HepG2 (cell line): ENCODE measurements at regions not wholly inside any gene's neighbourhood (a gene's known extent, or its start where the extent isn't known, plus 50 kb on each side); places are given as distances from the start of the nearest gene placed in this dataset.

Experiments
- BCL3 ChIP-seq: sonication (generic); formaldehyde crosslinking; IDR thresholded peaks from 2 replicates; pipeline ENCODE4 v1.5.1; 2020; ENCODE audit warnings: mild to moderate bottlenecking, missing genetic modification reagents, moderate library complexity
- CENPT ChIP-seq: sonication (generic); formaldehyde crosslinking; IDR thresholded peaks from 2 replicates; pipeline ENCODE4 v1.8.0; 2022; ENCODE audit warnings: low read depth, mild to moderate bottlenecking, moderate library complexity, missing genetic modification reagents
- GLMP ChIP-seq: sonication (generic); formaldehyde crosslinking; IDR thresholded peaks from 2 replicates; pipeline ENCODE4 v1.9.0; 2021; ENCODE audit warnings: missing genetic modification reagents, mild to moderate bottlenecking, borderline replicate concordance
- ISL2 ChIP-seq: sonication (generic); formaldehyde crosslinking; IDR thresholded peaks from 2 replicates; pipeline ENCODE4 v1.5.0; 2020; ENCODE audit warnings: missing genetic modification reagents
- MED13 ChIP-seq: sonication (generic); formaldehyde crosslinking; IDR thresholded peaks from 2 replicates; pipeline ENCODE4 v1.5.0; 2020; ENCODE audit warnings: missing genetic modification reagents
- NCOA1 ChIP-seq: sonication (generic); formaldehyde crosslinking; IDR thresholded peaks from 2 replicates; pipeline ENCODE4 v1.9.0; 2021; ENCODE audit warnings: missing genetic modification reagents
- NR0B2 ChIP-seq: sonication (generic); formaldehyde crosslinking; IDR thresholded peaks from 2 replicates; pipeline ENCODE4 v1.4.0; 2020; ENCODE audit warnings: mild to moderate bottlenecking, missing genetic modification reagents
- YY1 ChIP-seq: IDR thresholded peaks from 2 replicates; pipeline ENCODE4 v1.6.1; 2011; ENCODE audit warnings: low read length, low read depth, moderate library complexity, mild to moderate bottlenecking; ENCODE audit not compliant: insufficient read depth, insufficient replicate concordance
- ZFY ChIP-seq: sonication (generic); formaldehyde crosslinking; IDR thresholded peaks from 2 replicates; pipeline ENCODE4 v1.4.0; 2020; ENCODE audit warnings: missing genetic modification reagents
- ZIK1 ChIP-seq: sonication (generic); formaldehyde crosslinking; IDR thresholded peaks from 2 replicates; pipeline ENCODE4 v1.5.0; 2020; ENCODE audit warnings: mild to moderate bottlenecking, low read depth, missing genetic modification reagents, borderline replicate concordance
- ZNF17 ChIP-seq: sonication (generic); formaldehyde crosslinking; IDR thresholded peaks from 2 replicates; pipeline ENCODE4 v1.5.0; 2020; ENCODE audit warnings: mild to moderate bottlenecking, missing genetic modification reagents
- ZNF280D ChIP-seq: sonication (generic); formaldehyde crosslinking; IDR thresholded peaks from 2 replicates; pipeline ENCODE4 v1.5.1; 2020; ENCODE audit warnings: mild to moderate bottlenecking, missing genetic modification reagents
- ZNF460 ChIP-seq: sonication (generic); formaldehyde crosslinking; IDR thresholded peaks from 2 replicates; pipeline ENCODE4 v1.5.1; 2020; ENCODE audit warnings: missing genetic modification reagents, mild to moderate bottlenecking, borderline replicate concordance
- ZNF777 ChIP-seq: sonication (generic); formaldehyde crosslinking; IDR thresholded peaks from 2 replicates; pipeline ENCODE4 v1.4.0; 2020; ENCODE audit warnings: missing genetic modification reagents
- TF ChIP-seq, protein P1 (sequence below): sonication (generic); formaldehyde crosslinking; IDR thresholded peaks from 2 replicates; pipeline ENCODE4 v1.4.0; 2020; ENCODE audit warnings: missing genetic modification reagents
- TF ChIP-seq, protein P2 (sequence below): sonication (generic); formaldehyde crosslinking; IDR thresholded peaks from 2 replicates; pipeline ENCODE4 v1.8.0; 2022; ENCODE audit warnings: low read depth, missing genetic modification reagents
- TF ChIP-seq, protein P3 (sequence below): IDR thresholded peaks from 2 replicates; pipeline ENCODE4 v1.6.1; 2016

- TF ChIP-seq, protein P1, sequence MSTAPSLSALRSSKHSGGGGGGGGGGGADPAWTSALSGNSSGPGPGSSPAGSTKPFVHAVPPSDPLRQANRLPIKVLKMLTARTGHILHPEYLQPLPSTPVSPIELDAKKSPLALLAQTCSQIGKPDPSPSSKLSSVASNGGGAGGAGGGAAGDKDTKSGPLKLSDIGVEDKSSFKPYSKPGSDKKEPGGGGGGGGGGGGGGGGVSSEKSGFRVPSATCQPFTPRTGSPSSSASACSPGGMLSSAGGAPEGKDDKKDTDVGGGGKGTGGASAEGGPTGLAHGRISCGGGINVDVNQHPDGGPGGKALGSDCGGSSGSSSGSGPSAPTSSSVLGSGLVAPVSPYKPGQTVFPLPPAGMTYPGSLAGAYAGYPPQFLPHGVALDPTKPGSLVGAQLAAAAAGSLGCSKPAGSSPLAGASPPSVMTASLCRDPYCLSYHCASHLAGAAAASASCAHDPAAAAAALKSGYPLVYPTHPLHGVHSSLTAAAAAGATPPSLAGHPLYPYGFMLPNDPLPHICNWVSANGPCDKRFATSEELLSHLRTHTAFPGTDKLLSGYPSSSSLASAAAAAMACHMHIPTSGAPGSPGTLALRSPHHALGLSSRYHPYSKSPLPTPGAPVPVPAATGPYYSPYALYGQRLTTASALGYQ (CRISPR knock-in tag), result peak; percentile 100
- no peak for TF ChIP-seq ZNF17 (CRISPR knock-in tag)
- peak; percentile 41 for TF ChIP-seq YY1
- 0 out of 2 replicates have a peak, but pooled peaks have one; percentile 58 for TF ChIP-seq ZNF280D (CRISPR knock-in tag)
- TF ChIP-seq ZNF777, result no peak
- no peak for TF ChIP-seq NR0B2 (CRISPR knock-in tag)
- TF ChIP-seq CENPT (CRISPR knock-in tag), result no peak
- TF ChIP-seq ZIK1 (CRISPR knock-in tag), result no peak
- TF ChIP-seq, protein P2, sequence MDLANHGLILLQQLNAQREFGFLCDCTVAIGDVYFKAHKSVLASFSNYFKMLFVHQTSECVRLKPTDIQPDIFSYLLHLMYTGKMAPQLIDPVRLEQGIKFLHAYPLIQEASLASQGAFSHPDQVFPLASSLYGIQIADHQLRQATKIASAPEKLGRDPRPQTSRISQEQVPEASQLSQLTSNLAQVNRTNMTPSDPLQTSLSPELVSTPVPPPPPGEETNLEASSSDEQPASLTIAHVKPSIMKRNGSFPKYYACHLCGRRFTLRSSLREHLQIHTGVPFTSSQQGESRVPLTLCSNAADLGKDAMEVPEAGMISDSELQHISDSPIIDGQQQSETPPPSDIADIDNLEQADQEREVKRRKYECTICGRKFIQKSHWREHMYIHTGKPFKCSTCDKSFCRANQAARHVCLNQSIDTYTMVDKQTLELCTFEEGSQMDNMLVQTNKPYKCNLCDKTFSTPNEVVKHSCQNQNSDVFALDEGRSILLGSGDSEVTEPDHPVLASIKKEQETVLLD, result no peak
- no peak for TF ChIP-seq NCOA1
- no peak for TF ChIP-seq BCL3 (CRISPR knock-in tag)
- no peak for TF ChIP-seq MED13 (CRISPR knock-in tag)
- TF ChIP-seq ISL2 (CRISPR knock-in tag), result peak; percentile 100
- peak; percentile 41 for TF ChIP-seq ZFY (CRISPR knock-in tag)
- no peak; the same call in 1 of the 2 replicates for TF ChIP-seq ZNF460
- TF ChIP-seq GLMP (CRISPR knock-in tag), result no peak
- TF ChIP-seq, protein P3, sequence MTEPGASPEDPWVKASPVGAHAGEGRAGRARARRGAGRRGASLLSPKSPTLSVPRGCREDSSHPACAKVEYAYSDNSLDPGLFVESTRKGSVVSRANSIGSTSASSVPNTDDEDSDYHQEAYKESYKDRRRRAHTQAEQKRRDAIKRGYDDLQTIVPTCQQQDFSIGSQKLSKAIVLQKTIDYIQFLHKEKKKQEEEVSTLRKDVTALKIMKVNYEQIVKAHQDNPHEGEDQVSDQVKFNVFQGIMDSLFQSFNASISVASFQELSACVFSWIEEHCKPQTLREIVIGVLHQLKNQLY, result peak; percentile 79; the same call in 1 of the 2 replicates
Observed at GRCh38 chr16:54628796-54629625, 301.7 kb upstream of the IRX5 start (continued).
